GM12892 (cell line): ENCODE measurements at regions not wholly inside any gene's neighbourhood (a gene's known extent, or its start where the extent isn't known, plus 50 kb on each side); places are given as distances from the start of the nearest gene placed in this dataset.

Experiments
- DNase-seq: peaks from one replicate; pipeline ENCODE4 v3.0.0; 2011; ENCODE audit not compliant: insufficient read length
- FAIRE-seq: peaks from 2 replicates; lab custom pipeline; 2011; peaks lifted over from hg19 to GRCh38; lab: Jason Lieb, UNC
- POLR2A ChIP-seq: IDR thresholded peaks from 2 replicates; pipeline ENCODE4 v1.6.1; 2011; ENCODE audit warnings: low read depth, low read length, control low read depth
- POLR2AphosphoS5 ChIP-seq: IDR thresholded peaks from 2 replicates; pipeline ENCODE4 v1.6.1; 2011; ENCODE audit warnings: low read depth, low read length, control low read depth
- TAF1 ChIP-seq: IDR thresholded peaks from 2 replicates; pipeline ENCODE4 v1.6.1; 2011; ENCODE audit warnings: low read depth, mild to moderate bottlenecking, control low read depth, low read length, borderline replicate concordance

GRCh38 chr22:48665311-48665995, 1162.2 kb downstream of the BRD1 start:
- FAIRE-seq (no peak), DNase-seq (no peak)
- no peak for TF ChIP-seq TAF1
- no peak for TF ChIP-seq POLR2AphosphoS5
- TF ChIP-seq POLR2A, result no peak

- no peak for FAIRE-seq
- TF ChIP-seq POLR2A (no peak), TAF1 (no peak), POLR2AphosphoS5 (no peak)
- no peak for DNase-seq
Measured at GRCh38 chr22:48664586-48664985, 1163.1 kb downstream of the BRD1 start.

GRCh38 chr22:48663297-48663696, 1164.4 kb downstream of the BRD1 start:
- FAIRE-seq, result no peak
- TF ChIP-seq TAF1 (no peak), POLR2AphosphoS5 (no peak)
- DNase-seq, result no peak

- no peak for FAIRE-seq
- DNase-seq, result no peak
- TF ChIP-seq TAF1 (no peak), POLR2AphosphoS5 (no peak), POLR2A (no peak)
Measured at GRCh38 chr22:48662476-48663135, 1165.1 kb downstream of the BRD1 start.

DNA sequence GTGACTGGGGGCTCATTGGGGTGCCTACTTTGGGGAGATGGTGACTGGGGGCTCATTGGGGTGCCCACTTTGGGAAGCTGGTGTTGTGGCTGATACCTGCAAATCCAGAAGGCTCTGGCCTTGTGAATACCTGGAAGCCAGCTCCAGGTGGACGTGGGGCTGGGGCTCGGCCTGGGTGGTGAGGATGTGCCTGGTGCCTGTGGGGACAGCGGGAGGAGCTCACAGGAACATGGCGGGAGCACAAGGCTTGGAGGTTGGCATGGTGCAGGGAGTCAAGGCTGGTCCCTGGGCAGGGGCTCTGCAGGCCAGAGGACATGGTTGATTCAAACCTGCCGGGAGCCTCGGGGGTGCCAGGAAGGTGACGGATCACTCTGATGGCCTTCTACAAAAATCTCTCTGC, 1165.7 kb downstream of the BRD1 start:
- FAIRE-seq, result no peak
- no peak for DNase-seq
- TF ChIP-seq POLR2A (no peak), TAF1 (no peak), POLR2AphosphoS5 (no peak)

GRCh38 chr22:48660790-48661740, 1166.6 kb downstream of the BRD1 start:
- TF ChIP-seq TAF1 (no peak), POLR2AphosphoS5 (no peak), POLR2A (no peak)
- no peak for FAIRE-seq
- no peak for DNase-seq

DNA sequence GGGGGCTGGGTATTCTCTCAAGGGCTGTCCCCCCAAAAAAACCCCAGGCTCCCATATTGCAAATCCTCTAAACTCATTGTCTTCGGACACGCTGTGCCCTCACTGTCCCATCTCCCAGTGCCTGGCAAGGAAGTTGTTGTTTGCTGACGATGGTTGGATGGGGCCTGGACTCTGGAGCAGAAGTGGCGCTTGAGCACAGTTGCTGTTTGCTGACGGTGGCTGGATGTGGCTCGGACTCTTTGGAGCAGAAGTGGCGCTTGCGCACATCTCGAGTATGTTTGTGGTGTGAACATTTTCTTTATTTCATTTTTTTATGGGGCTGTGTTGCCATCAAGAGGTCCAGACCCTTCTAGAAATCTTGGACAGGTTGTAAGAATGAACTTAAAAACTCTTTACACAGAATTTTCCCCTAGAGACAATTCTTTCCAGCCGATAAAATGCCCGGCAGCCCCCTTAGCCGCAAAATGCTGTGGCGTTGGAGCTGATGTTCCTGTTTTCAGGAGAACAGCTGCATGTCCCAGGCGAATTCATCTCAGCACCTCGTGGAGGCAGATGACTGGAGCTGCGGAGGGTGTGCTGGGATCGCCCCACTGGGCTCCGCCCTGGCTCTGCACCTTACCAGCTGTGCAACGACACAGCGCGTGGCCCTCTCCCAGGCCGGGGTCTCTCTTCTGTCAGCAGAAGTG, 1167.4 kb downstream of the BRD1 start:
- no peak for DNase-seq
- TF ChIP-seq POLR2A, result no peak
- no peak for TF ChIP-seq TAF1
- no peak for TF ChIP-seq POLR2AphosphoS5

GRCh38 chr22:48659404-48659996, 1168.2 kb downstream of the BRD1 start:
- FAIRE-seq (no peak), DNase-seq (no peak)
- TF ChIP-seq POLR2A, result no peak
- TF ChIP-seq POLR2AphosphoS5, result no peak
- no peak for TF ChIP-seq TAF1

More for the DNA sequence above, 1167.4 kb downstream of the BRD1 start:
- FAIRE-seq, result no peak

GRCh38 chr22:48658871-48659270, 1168.8 kb downstream of the BRD1 start:
- FAIRE-seq, result no peak
- TF ChIP-seq POLR2A, result no peak
- no peak for TF ChIP-seq POLR2AphosphoS5
- TF ChIP-seq TAF1, result no peak

GRCh38 chr22:48658246-48658645, 1169.4 kb downstream of the BRD1 start:
- FAIRE-seq (no peak), DNase-seq (no peak)
- no peak for TF ChIP-seq TAF1
- no peak for TF ChIP-seq POLR2AphosphoS5
- no peak for TF ChIP-seq POLR2A

More at GRCh38 chr22:48658871-48659270, 1168.8 kb downstream of the BRD1 start:
- no peak for DNase-seq

DNA sequence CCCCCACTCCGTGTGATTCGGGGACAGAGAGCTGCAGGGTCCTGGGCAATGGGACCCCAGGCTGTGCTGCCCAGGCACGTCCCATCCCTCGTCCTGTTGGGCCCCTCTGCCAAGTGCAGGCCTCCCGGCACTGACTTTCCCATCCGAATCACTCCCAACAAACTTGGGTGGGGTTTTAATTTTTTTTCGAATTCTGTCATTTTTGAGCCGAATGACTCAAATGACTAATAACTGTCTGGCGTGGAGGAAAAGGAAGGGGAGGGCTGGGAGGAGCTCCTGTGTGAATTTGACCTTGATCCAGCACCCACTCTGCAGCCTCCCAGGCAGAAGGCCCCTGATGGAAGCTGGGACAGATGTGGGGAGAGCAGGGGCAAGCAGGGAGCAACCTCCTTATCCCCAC, 1173.2 kb downstream of the BRD1 start:
- no peak for DNase-seq
- no peak for FAIRE-seq
- TF ChIP-seq POLR2AphosphoS5 (no peak), POLR2A (no peak), TAF1 (no peak)
